Right lobe of liver (tissue), 6 donors: ENCODE measurements at regions not wholly inside any gene's neighbourhood (a gene's known extent, or its start where the extent isn't known, plus 50 kb on each side); places are given as distances from the start of the nearest gene placed in this dataset.
"Not testable (repeated sequence)": the region's sequence is repeated elsewhere in the genome, so short reads cannot be mapped to it uniquely, and the experiment has no call there.

Experiments used
- ATAC-seq, 4 donors: fragments of 200-7000 bp; cut with Tn5 transposase; one replicate each; pipeline ENCODE4 v1.9.1; 2020; ENCODE audit warnings: mild to moderate bottlenecking in 4 of 4, moderate library complexity in 4 of 4
- DNase-seq, 3 donors: peaks; one replicate each; pipeline ENCODE4 v3.0.0-alpha.2; 2020
- H3K27ac ChIP-seq, 3 donors: fragments of 200-600 bp; one replicate each; pipeline ENCODE4 v1.8.0; 2022
- H3K27me3 ChIP-seq, 2 donors: fragments of 200-600 bp; one replicate each; pipeline ENCODE4 v1.8.0; 2022
- H3K36me3 ChIP-seq, 4 donors: fragments of 200-600 bp; sonication (generic) in 1 of 4; one replicate each; pipeline versions ENCODE4 v1.5.1 to v1.8.0; 2017 to 2022; ENCODE audit warnings: control low read depth in 1 of 4
- H3K4me1 ChIP-seq, 4 donors: fragments of 200-600 bp; sonication (generic) in 1 of 4; one replicate each; pipeline versions ENCODE4 v1.5.1 to v1.8.0; 2017 to 2022; ENCODE audit warnings: control low read depth in 1 of 4
- H3K4me3 ChIP-seq, 3 donors: fragments of 200-600 bp; one replicate each; pipeline ENCODE4 v1.8.0; 2022
- H3K9me3 ChIP-seq, 4 donors: fragments of 200-600 bp; sonication (generic) in 1 of 4; one replicate each; pipeline versions ENCODE4 v1.5.1 to v1.8.0; 2017 to 2022; ENCODE audit warnings: control low read depth in 1 of 4
- CTCF ChIP-seq, 4 donors: fragments of 200-600 bp in 3 of 4; fragments of 450-650 bp in 1 of 4; IDR thresholded peaks; one replicate each; pipeline versions ENCODE4 v1.5.1 to v1.8.0; 2016 to 2022; ENCODE audit warnings: antibody characterized with exemption in 4 of 4, mild to moderate bottlenecking in 2 of 4
- POLR2A ChIP-seq: fragments of 450-650 bp; IDR thresholded peaks from one replicate; pipeline ENCODE4 v1.6.1; 2017; ENCODE audit warnings: antibody characterized with exemption, mild to moderate bottlenecking
- WGBS: methylation state at CpG from one replicate; pipeline ENCODE4 v1.1.6; 2018; ENCODE audit warnings: low coverage, low lambda C conversion rate; ENCODE audit not compliant: insufficient coverage; ENCODE audit errors: missing lambda C conversion rate; 5-methylcytosine and 5-hydroxymethylcytosine counted together
- intact Hi-C, 2 donors: fragments of 100-400 bp; cut with DNase I; formaldehyde crosslinking; loops; one replicate each; pipeline versions ENCODE4 v1.11.2 to v1.14.1; 2022
- donor health status: DM: no; HTN: yes; CAD: no.
- donor health status: DM: no; HTN: no; CAD: no.
- donor health status: DM: no; HTN: no; CAD: no.
- donor health status: DM: no; HTN: yes; CAD: no.
- donor health status: DM: no; HTN: yes; CAD: no.

DNA sequence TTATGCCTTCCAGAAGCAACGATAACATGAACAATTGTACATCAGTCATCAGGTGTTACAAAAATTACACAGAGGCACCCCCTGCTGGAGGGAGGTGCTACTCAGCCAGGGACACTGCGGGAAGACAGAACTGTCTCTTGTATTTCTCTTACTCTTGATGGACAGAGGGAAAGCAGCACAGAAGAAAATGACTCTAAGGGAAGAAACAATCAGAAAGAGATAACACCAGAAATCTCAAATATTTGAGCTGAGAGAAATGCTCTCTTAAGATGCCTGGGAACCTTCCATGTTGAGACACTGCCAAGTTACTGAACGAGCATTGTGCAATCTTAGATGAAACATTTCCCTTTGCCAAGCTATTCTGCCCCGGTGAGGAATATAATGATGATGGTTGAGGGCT is 227.6 kb upstream of the NPSR1 start:
- TF ChIP-seq POLR2A (no peak), CTCF (IDR thresholded peaks at IDR 0.05) (peak in 3 of 4 donors; percentile 4 to 28 (median 24))
- intact Hi-C loops: no loop called here
- H3K36me3 ChIP-seq: no peaks in the 10 kb centered on the region
- ATAC-seq: peak in 1 of 4 donors; percentile 33
- no peak overlapping the region for H3K4me3 ChIP-seq
- H3K27ac ChIP-seq: no peak overlapping the region
- H3K9me3 ChIP-seq: no peaks in the 10 kb centered on the region
- H3K27me3 ChIP-seq: no peaks in the 10 kb centered on the region
- H3K4me1 ChIP-seq: no peaks in the 10 kb centered on the region
- DNase-seq: no peak
- WGBS: 26% methylated on average over 4 of the region's 4 CpGs

GRCh38 chr7:34438436-34438835 is 219.6 kb upstream of the NPSR1 start:
- H3K27me3 ChIP-seq: no peaks in the 10 kb centered on the region
- TF ChIP-seq CTCF (IDR thresholded peaks at IDR 0.05) (no peak), POLR2A (no peak)
- H3K27ac ChIP-seq: no peak overlapping the region
- 47% methylated on average over 3 of the region's 3 CpGs for WGBS
- ATAC-seq (no peak), DNase-seq (no peak)
- H3K36me3 ChIP-seq: no peaks in the 10 kb centered on the region
- H3K4me1 ChIP-seq: no peaks in the 10 kb centered on the region
- no peak overlapping the region for H3K4me3 ChIP-seq
- H3K9me3 ChIP-seq: no peaks in the 10 kb centered on the region
- intact Hi-C loops: no loop called here

DNA sequence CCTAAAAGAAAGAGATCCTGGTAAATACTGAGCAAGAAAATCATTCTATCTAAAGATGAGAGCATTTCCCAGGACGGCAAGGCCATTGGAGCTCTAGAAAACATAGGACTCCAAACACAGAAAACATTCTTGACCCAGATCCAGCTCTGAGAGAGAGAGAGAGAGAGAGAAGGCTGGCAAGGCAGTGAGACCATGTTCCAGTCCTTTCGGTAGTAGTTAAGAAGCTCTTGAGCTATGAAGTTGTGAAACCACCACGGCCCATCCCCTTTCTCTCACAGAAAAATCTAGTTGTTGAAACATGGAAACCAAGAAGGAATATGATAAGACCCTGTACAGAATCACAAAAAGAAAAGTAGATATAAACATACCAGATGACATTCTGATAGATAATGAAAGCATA is 212.4 kb upstream of the NPSR1 start:
- no peaks in the 10 kb centered on the region for H3K9me3 ChIP-seq
- H3K4me1 ChIP-seq: no peaks in the 10 kb centered on the region
- no peak for ATAC-seq
- no peaks in the 10 kb centered on the region for H3K27me3 ChIP-seq
- intact Hi-C loops: no loop called here
- no peaks in the 10 kb centered on the region for H3K36me3 ChIP-seq
- TF ChIP-seq POLR2A (no peak), CTCF (IDR thresholded peaks at IDR 0.05) (no peak)
- no peak overlapping the region for H3K4me3 ChIP-seq
- no peak for DNase-seq
- WGBS: 63% methylated on average over 3 of the region's 3 CpGs
- H3K27ac ChIP-seq: no peak overlapping the region

GRCh38 chr7:34448531-34448930 is 209.5 kb upstream of the NPSR1 start:
- DNase-seq, H3K27me3 ChIP-seq, H3K4me1 ChIP-seq, intact Hi-C loops, ATAC-seq, H3K4me3 ChIP-seq, H3K36me3 ChIP-seq, H3K27ac ChIP-seq, H3K9me3 ChIP-seq: not testable (repeated sequence)
- WGBS: 62% methylated on average over 2 of the region's 2 CpGs

DNA sequence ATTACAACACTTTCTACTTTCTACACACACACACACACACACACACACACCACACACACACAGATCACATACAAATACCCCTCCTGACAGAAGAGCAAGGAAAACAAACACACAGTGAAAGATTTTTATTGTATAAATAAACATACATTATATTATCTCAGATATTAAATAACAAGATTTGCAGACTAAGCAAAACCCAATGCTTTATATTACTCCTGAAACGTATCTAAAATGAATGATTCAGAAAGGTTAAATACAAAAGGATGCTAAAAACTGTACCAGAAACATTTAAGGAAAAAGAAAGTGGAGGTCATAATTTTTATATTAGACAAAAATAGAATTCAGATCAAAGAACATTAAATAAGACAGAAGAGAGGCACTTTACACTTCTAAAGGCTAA is 208.3 kb upstream of the NPSR1 start:
- TF ChIP-seq CTCF (IDR thresholded peaks at IDR 0.05) (no peak), POLR2A (no peak)
- H3K27me3 ChIP-seq: no peaks in the 10 kb centered on the region
- WGBS: 47% methylated on average over 1 of the region's 1 CpG
- no peak overlapping the region for H3K4me3 ChIP-seq
- no peaks in the 10 kb centered on the region for H3K36me3 ChIP-seq
- DNase-seq (no peak), ATAC-seq (no peak)
- H3K4me1 ChIP-seq: no peaks in the 10 kb centered on the region
- H3K27ac ChIP-seq: no peak overlapping the region
- intact Hi-C loops: no loop called here
- no peaks in the 10 kb centered on the region for H3K9me3 ChIP-seq
